Prostate gland (tissue), 2 donors: ENCODE measurements at regions not wholly inside any gene's neighbourhood (a gene's known extent, or its start where the extent isn't known, plus 50 kb on each side); places are given as distances from the start of the nearest gene placed in this dataset.

Experiments
- POLR2A ChIP-seq: fragments of 450-650 bp; IDR thresholded peaks from one replicate; pipeline ENCODE4 v1.6.1; 2016; ENCODE audit warnings: antibody characterized with exemption, mild to moderate bottlenecking
- TF ChIP-seq, protein P1 (sequence below), 4 experiments: fragments of 200-600 bp in 2 of 4; fragments of 450-650 bp in 2 of 4; sonication (generic) in 2 of 4; IDR thresholded peaks; 1 replicate in 3 of 4; 2 replicates in 1 of 4; pipeline ENCODE4 v1.5.1; 2016 to 2019; ENCODE audit warnings: antibody characterized with exemption in 4 of 4, mild to moderate bottlenecking in 2 of 4, moderate library complexity in 2 of 4

DNA sequence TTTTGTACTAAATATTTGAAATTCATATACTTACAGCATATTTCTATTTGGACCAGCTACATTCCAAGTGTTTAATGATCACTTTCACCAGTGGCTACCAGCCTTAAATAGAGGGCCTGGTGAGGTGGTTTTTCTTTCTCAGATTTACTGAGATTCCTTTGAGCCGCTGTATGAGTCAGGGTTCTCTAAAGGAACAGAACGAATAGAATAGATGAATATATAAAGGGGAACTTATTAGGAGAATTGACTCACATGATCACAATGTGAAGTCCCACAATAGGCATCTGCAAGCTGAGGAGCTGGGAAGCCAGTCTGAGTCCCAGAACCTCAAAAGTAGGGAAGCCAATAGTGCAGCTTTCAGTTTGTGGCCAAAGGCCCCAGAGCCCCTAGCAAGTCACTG is 146.2 kb upstream of the TLL1 start:
- TF ChIP-seq, protein P1, sequence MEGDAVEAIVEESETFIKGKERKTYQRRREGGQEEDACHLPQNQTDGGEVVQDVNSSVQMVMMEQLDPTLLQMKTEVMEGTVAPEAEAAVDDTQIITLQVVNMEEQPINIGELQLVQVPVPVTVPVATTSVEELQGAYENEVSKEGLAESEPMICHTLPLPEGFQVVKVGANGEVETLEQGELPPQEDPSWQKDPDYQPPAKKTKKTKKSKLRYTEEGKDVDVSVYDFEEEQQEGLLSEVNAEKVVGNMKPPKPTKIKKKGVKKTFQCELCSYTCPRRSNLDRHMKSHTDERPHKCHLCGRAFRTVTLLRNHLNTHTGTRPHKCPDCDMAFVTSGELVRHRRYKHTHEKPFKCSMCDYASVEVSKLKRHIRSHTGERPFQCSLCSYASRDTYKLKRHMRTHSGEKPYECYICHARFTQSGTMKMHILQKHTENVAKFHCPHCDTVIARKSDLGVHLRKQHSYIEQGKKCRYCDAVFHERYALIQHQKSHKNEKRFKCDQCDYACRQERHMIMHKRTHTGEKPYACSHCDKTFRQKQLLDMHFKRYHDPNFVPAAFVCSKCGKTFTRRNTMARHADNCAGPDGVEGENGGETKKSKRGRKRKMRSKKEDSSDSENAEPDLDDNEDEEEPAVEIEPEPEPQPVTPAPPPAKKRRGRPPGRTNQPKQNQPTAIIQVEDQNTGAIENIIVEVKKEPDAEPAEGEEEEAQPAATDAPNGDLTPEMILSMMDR (IDR thresholded peaks at IDR 0.05): no peak
- no peak for TF ChIP-seq POLR2A
